NCI-H1092 (cell line): ENCODE measurements at regions not wholly inside any gene's neighbourhood (a gene's known extent, or its start where the extent isn't known, plus 50 kb on each side); places are given as distances from the start of the nearest gene placed in this dataset.

Source experiments
- DNase-seq: peaks from one replicate; lab custom pipeline; 2025; lab: John Stamatoyannopoulos, UW

DNA sequence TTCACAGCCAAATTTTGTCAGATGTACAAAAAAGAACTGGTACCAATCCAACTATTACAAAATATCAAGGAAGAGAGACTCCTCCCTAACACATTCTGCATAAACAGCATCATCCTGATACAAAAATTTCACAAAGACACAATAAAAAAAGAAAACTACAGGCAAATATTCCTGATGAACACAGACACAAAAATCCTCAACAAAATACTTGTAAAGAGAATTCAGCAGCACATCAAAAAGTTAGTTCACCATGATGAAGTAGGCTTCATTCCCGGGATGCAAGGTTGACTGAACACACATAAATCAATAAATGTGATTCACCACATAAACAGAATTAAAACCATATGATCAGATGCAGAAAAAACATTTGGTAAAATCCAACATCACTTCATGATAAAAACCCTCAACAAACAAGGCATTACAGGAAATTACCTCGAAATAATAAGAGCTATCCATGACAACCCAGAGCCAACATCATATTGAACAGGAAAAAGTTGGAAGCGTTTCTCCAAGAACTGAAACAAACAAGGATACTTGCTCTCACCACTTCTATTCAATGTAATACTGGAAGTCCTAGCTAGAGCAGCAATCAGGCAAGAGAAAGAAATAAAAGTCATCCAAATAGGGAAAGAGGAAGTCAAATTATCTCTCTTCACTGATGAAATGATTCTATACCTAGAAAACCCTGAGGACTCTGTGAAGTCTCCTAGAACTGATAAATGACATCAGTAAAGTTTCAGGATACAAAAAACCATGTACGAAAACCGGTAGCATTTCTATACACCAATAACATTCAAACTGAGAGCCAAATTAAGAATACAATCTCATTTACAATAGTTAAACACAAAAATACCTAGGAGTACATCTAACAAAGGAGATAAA, 223.1 kb downstream of the REEP3 start:
- DNase-seq = no peak

DNA sequence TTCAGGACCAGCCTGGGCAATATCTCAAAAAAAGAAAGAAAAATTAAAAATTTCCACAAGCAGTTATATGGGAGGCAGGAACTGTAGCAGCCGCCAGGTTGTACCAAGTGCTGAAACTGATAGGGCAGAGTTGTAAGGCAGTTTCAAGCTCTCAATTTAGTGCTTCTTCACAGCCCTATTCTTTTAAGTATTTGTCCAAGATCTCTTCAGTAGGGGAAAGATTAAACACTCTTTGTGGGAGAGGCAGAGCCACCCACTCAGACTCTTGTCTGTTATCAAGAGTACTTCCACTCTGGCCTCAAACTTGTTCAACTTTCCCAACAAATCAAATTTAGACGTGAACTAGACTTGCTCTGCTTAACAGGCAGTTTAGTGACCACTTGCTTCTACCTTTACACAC, 228.7 kb downstream of the REEP3 start:
- DNase-seq = no peak

- no peak for DNase-seq
Observed at GRCh38 chr10:63751836-63752235, 230.6 kb downstream of the REEP3 start.

DNA sequence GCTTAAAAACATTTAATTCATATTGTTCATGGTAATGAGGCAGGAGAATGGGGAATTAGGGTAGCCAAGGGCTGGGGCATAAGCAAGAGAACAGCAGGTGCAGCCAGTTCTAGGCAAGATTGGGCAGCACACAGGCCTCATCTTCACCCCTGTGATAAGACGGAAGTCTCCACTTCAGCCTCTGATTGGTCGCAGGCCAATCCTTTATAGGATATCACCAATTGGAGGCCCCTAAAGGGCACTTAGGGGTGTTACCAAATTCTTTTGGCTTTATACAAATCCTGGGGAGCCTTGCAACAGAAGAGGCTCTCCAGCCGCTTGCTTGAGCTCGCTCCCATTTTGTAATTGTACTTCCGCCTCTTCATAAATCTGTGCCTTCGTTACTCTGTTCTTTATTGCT, 231.1 kb downstream of the REEP3 start:
- no peak for DNase-seq

DNA sequence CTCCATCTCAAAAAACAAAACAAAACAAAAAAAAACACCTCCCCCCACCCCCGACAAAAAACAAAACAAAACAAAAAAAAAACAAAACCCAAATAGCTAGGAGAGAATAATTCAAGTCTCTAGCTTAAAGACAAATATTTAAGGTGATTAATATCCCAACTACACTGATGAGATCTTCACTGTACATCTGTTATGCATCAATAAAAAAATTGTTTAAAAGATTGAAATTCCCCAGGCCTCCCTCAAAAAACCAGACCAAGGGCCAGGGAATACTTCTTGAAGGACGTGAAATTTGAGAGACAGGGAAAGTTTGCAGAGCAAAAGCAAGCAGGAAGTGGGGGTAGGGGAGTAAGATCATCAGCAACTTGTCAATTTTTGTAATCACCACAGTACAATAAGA, 232.6 kb downstream of the REEP3 start:
- no peak for DNase-seq

GRCh38 chr10:63755441-63755840, 234.2 kb downstream of the REEP3 start:
- no peak for DNase-seq

GRCh38 chr10:63757067-63757466, 235.9 kb downstream of the REEP3 start:
- DNase-seq = no peak

DNA sequence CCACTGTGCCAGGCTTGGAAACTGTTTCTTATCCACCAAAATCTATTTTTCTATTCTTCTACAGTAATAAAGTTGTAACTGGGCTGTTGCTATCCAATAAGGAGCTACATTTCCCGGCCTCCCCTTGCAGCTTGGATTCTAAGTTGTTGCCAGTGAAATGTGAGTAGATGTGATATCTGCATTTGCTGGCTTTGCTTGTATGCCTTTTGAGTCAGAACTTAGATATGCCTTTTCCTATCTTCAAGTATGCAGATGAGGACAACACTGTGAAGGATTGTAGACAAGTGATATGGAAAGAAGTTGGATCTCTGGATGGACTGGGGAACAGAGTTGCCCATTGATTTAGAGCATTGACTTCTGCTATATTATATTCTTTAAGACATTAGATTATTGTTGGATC, 236.9 kb downstream of the REEP3 start:
- DNase-seq = no peak

- DNase-seq = no peak
Observed at GRCh38 chr10:63759335-63759734, 238.1 kb downstream of the REEP3 start.

DNA sequence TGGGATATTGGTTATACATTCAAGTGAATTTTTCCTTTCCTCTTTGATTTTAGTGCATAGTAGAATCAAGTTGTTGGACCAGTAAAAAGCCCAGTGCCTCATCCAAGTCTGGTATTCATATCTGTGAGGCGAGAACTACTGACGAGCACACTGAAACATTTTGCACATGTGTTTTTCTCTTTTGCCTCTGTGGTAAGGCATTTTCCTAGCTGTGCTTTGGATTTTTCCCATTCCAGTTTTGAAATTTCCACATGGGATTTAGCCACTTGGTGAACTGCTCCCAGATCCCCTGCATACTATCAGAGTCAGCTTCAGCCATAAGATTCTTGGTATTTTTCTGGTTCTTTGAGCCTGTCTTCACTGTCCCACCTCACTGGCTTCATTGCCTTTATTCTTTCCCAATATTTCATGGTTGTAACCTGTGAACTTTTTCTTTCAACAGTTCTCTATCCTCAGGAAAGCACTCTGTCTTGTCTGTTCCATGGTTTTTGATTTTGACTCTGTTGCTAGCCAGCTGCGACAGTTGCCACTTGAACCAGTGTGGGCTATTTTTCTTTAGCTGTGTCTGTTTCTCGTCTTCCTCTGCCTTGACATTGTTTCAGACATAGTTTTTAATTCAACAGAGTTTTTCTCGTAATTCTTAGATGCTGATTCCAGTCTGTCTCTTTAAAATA, 239.0 kb downstream of the REEP3 start:
- DNase-seq = no peak

GRCh38 chr10:63760708-63761047, 239.5 kb downstream of the REEP3 start:
- no peak for DNase-seq

DNA sequence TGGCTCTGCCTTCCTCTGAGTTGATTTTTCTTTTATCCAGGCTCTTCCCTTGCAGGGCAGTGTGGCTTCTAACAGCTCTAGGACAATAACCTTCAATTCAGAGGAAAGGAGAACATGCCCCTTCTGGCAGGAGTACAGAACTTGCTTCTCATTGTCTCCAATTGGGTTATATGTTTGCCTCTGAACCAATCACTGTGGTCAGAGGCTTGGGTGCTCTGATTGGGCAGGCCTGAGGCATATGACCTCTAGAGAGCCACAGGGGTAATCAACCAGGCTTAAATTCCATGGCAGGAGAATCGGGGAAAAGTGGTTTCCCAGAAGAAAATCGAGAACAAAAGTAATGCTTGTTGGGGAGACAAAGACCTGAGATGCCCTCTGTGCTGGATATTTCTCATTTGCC, 240.0 kb downstream of the REEP3 start:
- no peak for DNase-seq

GRCh38 chr10:63763744-63764143, 242.5 kb downstream of the REEP3 start:
- DNase-seq = no peak

- DNase-seq = no peak
Observed at GRCh38 chr10:63765126-63765525, 243.9 kb downstream of the REEP3 start.

DNA sequence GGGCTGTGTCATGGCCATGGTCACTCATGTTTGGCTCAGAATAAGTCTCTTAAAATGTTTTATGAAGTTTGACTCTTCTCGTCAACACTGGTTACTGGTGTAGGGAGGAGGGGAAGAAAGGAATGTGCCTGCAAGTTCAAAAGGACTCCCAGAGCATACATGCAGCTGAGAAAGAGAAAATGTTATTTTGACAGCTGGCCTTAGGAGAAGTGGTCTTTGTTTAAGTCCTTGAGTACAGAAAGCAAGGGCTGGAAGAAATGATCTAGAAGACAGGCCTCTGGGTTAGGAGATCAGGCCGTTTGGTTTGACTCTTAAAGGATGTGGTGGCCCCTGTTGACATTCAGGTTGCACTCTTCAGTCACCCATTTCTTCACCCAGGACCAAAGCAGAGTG, 245.5 kb downstream of the REEP3 start:
- no peak for DNase-seq

GRCh38 chr10:63767138-63767801, 246.1 kb downstream of the REEP3 start:
- DNase-seq = no peak

- DNase-seq = no peak
Observed at GRCh38 chr10:63769367-63769766, 248.2 kb downstream of the REEP3 start.

DNA sequence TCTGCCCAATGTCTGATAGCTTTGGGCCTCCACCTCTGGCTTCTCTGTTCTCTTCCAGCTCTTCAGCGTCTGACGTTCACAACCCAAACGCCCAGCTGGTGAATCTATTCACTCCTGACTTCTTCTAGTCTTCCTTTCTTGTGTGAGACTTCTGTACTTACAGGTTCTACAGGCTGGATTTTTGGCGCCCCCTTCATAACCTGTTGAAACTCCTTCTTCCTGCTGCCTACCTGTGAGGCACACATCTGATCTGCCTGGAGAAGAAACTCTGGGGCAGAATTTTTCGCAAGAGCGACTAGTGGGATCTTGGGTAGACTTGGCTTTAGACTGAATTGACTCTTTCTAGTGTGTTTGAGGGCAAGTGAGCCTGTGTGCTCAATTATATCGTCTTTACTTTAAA, 249.3 kb downstream of the REEP3 start:
- no peak for DNase-seq

DNA sequence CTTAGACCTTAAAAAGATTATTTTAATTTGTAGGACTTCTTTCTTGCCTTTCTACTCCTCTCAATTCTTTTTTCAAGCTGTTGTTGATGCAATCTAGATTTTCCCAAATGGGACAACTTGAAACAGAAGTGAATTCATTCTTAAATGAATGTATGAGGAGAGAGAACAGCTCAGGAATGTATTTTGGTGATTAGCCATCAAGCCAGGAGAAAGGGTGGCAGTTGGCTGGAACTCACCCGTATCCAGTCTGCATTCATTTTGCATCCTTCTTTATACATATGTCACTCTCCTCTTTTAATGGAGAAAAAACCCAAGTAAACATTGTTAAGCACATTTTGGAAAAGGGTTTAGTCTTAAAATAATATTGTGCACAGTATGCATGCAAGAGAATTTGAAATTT, 251.3 kb downstream of the REEP3 start:
- DNase-seq = no peak

DNA sequence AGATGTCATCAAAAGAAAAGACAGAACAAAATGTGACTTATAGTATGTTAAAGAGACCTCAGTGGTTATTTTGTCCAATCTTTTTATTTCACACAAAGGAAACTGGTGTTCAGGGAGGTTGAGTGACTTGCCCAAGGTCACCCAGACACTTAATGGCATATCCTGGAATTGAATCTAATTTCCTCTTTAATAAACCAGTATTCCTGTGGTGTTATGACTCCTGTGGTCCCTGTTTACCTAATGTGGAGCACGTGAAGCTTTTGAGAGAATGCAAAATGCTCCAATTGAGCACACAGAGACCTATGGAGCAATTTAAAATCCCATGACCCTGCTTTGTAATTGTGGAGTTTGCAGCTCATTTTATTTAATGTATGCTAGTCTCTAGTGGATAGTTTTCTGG, 251.9 kb downstream of the REEP3 start:
- DNase-seq = no peak

- no peak for DNase-seq
Observed at GRCh38 chr10:63773962-63774361, 252.8 kb downstream of the REEP3 start.

DNA sequence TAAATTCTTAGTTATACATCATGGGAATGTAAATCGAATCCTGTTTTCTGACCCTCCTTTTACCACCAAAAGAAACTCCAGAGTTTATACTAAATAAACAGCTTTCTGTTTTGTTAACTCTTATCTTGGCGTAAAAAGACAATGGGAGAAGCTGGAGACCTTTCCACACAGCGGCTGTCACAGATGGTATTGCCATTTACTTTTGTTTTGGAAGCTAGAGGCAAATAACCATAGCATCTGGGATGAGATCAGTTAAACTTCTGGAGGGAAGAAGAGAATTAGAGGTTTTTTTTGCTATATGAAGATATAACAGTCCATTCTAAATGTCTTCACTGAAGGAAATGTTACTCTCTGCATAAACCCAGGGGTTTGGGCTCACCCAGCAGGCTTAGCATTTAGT, 258.9 kb downstream of the REEP3 start:
- DNase-seq = no peak

DNA sequence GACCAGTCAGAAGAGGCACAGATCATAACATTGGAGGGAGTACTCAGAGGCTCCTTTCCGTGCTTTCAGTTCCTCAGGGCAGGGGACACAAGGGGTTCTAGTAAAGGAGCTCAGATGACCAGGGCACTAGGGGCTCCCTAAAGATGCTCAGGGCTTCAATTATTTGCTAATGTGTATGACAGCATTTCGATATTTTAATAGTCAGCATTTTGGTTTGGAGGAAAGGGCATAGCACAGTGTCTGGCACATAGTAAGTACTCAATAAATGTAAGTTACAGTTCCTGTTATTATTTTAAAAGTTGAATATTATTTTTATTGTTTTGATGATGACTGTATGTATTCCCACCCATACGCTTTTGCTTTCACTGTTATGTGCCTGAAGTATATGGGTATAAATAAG, 260.0 kb downstream of the REEP3 start:
- DNase-seq = no peak
